Fibroblast of mammary gland (primary cell): ENCODE measurements at regions not wholly inside any gene's neighbourhood (a gene's known extent, or its start where the extent isn't known, plus 50 kb on each side); places are given as distances from the start of the nearest gene placed in this dataset.
A peak's percentile ranks its signal among the peaks of the same experiment; 100 is the strongest.

Experiments
- DNase-seq: peaks from one replicate; pipeline ENCODE4 v3.0.0-alpha.2; 2010; ENCODE audit warnings: low read depth
- H3K4me3 ChIP-seq: 2 replicates; pipeline ENCODE4 v1.5.1; 2011; ENCODE audit warnings: low read depth, mild to moderate bottlenecking, low read length, moderate library complexity; ENCODE audit not compliant: control insufficient read depth
- TF ChIP-seq, protein P1 (sequence below): conservative IDR thresholded peaks from 2 replicates; pipeline ENCODE4 v1.5.1; 2011; ENCODE audit warnings: low read depth, low read length, inconsistent platforms; ENCODE audit not compliant: control insufficient read depth, insufficient read depth

DNA sequence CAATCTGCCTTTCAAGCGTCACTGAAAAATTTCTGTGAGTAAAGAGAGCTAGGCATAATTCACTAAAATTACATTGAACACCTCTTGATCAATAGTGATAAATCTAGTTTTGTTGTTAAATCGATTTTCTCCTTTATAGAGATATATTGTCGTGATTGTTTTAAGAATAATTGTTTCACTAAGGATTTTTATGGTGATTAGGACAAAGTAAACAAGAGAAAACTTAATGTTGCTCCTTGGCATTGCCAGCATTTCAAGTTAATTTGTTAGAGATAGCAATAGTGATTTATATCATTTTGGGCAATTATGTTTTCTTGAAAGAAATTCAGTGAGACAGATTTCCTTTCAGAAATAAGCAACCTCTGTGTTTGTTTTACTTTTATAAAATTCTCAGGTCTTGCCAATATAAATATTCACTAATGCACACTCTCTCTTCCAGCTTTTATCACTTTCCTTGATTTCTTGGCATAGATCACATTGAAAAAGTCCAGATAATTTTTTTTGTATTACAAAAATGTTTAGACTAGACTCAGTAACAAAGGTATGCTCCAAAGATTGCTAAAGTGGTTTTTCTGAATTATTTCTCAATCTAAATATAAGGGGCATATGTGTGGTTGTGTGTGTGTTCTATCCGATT, 538.7 kb downstream of the TFEC start:
- DNase-seq = no peak
- no peak overlapping the region for H3K4me3 ChIP-seq
- TF ChIP-seq, protein P1, sequence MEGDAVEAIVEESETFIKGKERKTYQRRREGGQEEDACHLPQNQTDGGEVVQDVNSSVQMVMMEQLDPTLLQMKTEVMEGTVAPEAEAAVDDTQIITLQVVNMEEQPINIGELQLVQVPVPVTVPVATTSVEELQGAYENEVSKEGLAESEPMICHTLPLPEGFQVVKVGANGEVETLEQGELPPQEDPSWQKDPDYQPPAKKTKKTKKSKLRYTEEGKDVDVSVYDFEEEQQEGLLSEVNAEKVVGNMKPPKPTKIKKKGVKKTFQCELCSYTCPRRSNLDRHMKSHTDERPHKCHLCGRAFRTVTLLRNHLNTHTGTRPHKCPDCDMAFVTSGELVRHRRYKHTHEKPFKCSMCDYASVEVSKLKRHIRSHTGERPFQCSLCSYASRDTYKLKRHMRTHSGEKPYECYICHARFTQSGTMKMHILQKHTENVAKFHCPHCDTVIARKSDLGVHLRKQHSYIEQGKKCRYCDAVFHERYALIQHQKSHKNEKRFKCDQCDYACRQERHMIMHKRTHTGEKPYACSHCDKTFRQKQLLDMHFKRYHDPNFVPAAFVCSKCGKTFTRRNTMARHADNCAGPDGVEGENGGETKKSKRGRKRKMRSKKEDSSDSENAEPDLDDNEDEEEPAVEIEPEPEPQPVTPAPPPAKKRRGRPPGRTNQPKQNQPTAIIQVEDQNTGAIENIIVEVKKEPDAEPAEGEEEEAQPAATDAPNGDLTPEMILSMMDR = no peak

DNA sequence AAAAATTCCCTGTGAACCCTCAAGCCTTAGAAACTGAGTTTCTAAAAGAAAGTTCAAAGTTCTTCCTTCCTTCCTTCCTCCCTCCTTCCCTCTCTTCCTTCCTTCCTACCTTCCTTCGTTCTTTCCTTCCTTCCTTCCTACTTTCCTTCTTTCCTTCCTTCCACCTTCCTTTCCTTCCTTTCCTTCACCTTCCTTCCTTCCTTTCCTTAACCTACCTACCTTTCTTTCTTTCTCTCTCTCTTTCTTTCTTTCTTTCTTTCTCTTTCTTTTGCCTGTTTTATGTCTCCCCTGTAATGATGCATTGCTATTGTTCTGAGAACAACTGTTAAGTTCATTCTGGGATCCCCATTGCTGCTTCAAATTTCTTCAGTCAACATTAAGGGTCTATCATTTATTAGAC, 551.1 kb downstream of the TFEC start:
- no peak for DNase-seq
- no peak overlapping the region for H3K4me3 ChIP-seq
- TF ChIP-seq, protein P1 = no peak

DNA sequence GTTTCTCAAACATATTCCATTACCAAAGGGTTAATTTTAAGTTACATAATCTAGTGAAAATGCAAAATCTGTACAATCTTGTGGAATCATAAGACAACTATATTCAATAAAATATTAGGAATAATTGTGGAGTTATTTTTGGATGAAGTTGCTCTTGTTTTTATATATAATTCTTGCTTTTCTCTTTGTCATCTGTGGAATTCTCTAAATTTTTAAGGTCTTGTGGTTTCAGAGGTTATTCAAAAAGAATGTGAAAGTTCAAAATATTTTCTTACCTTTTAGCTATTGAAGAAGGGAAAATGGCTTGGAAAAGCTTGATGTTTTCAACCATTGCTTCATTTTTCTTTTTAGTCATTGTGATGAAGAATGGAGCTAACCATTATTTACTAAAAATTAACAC, 552.1 kb downstream of the TFEC start:
- TF ChIP-seq, protein P1 = no peak
- H3K4me3 ChIP-seq = no peak overlapping the region
- DNase-seq = no peak

DNA sequence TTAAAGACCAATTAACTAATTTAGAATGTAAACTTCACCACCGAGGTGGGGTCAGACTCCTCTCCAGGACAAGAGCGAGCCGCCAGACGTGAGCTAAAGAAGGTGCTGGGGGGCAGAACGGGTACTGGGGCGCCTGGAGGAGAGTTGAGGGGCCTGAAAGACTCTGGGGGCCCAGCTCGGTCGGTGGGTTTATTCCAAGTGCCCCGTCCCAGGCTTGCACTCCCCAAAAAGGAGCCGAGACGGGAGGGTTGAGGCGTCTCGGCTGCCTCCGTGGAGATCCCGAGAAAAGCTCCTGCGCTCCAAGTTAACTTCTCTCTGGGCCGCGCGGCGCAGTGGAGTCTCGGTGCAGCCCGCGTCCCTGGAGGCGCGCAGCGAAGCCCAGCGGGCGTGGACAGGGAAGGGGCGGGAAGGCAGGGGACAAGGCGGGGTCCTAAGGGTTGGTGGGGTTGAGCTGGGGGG, 553.3 kb downstream of the TFEC start:
- TF ChIP-seq, protein P1 = no peak
- H3K4me3 ChIP-seq = peak overlapping the region; percentile 34
- peak; percentile 7 for DNase-seq

GRCh38 chr7:115476671-115477181, 553.8 kb downstream of the TFEC start:
- TF ChIP-seq, protein P1 = no peak
- DNase-seq = no peak
- peak overlapping the region; percentile 34 for H3K4me3 ChIP-seq

DNA sequence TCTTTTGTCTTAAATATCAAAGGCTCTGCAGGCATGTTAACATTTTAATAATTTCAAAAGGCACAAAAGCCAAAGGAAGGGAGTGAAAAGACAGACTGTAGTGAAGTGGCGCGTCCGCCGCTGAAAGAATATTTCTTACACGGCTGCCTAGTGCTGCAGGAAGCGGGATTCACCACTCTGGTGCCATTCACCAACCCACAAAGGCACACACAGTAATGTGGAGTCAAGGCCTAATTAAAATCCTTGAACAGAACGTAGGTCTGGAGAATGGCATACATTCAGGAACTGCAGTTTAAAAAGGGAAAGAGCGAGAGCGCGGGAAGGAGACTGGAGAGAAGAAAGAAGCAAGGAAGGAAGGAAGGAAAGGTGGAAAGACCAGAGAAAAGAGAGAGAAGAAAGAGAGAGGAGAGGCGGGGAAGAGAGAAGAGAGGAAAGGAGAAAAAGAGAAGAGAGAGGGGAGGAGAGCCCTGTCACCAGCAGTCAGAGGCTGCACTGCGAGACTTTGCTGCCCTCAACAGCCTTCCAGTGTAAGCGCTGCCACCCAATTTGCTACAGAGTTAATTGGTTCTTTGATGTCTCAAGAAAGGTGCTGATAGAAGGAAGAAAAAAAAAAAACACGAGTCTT, 554.0 kb downstream of the MDFIC start:
- TF ChIP-seq, protein P1 = no peak
- no peak for DNase-seq
- no peak overlapping the region for H3K4me3 ChIP-seq

GRCh38 chr7:115475206-115475605, 553.3 kb downstream of the MDFIC start:
- no peak overlapping the region for H3K4me3 ChIP-seq
- DNase-seq = no peak
- TF ChIP-seq, protein P1 = no peak
